ENCODE measurements at regions not wholly inside any gene's neighbourhood (a gene's known extent, or its start where the extent isn't known, plus 50 kb on each side); places are given as distances from the start of the nearest gene placed in this dataset.

- TF ChIP-seq, protein P1, sequence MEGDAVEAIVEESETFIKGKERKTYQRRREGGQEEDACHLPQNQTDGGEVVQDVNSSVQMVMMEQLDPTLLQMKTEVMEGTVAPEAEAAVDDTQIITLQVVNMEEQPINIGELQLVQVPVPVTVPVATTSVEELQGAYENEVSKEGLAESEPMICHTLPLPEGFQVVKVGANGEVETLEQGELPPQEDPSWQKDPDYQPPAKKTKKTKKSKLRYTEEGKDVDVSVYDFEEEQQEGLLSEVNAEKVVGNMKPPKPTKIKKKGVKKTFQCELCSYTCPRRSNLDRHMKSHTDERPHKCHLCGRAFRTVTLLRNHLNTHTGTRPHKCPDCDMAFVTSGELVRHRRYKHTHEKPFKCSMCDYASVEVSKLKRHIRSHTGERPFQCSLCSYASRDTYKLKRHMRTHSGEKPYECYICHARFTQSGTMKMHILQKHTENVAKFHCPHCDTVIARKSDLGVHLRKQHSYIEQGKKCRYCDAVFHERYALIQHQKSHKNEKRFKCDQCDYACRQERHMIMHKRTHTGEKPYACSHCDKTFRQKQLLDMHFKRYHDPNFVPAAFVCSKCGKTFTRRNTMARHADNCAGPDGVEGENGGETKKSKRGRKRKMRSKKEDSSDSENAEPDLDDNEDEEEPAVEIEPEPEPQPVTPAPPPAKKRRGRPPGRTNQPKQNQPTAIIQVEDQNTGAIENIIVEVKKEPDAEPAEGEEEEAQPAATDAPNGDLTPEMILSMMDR (IDR thresholded peaks at IDR 0.05): no peak
- no peak for TF ChIP-seq SP1 (CRISPR knock-in tag; conservative IDR thresholded peaks at IDR 0.05)
- no peak for TF ChIP-seq TP53 (CRISPR knock-in tag; IDR thresholded peaks at IDR 0.05)
- no peak for TF ChIP-seq HMGXB4 (CRISPR knock-in tag; IDR thresholded peaks at IDR 0.05)
- TF ChIP-seq NR2C2 (CRISPR knock-in tag; IDR thresholded peaks at IDR 0.05): no peak
Measured at GRCh38 chr13:74372511-74372910, 238.3 kb upstream of the KLF12 start.

All from WTC11 (cell line).